PC-3 (cell line): ENCODE measurements at regions not wholly inside any gene's neighbourhood (a gene's known extent, or its start where the extent isn't known, plus 50 kb on each side); places are given as distances from the start of the nearest gene placed in this dataset.

Experiments
- ATAC-seq: fragments of 200-7000 bp; cut with Tn5 transposase; 2 replicates; pipeline ENCODE4 v1.9.1; 2020; ENCODE audit warnings: mild to moderate bottlenecking, moderate library complexity
- BruUV-seq: library from RNA; stranded (reverse); fragments of 400-500 nt; replicated peaks from 2 replicates; lab custom pipeline; 2021; lab: Mats Ljungman, UMichigan
- CTCF ChIA-PET: fragments of 300-600 bp; sonication (Branson Sonifier 250); formaldehyde crosslinking; loops from one replicate; lab custom pipeline; 2022; ENCODE audit warnings: antibody characterized with exemption; lab: Charles Lee
- POLR2A ChIA-PET: fragments of 300-600 bp; sonication (Branson Sonifier 250); formaldehyde crosslinking; loops from one replicate; lab custom pipeline; 2022; ENCODE audit warnings: antibody characterized with exemption; ENCODE audit not compliant: unreplicated experiment; lab: Charles Lee
- DNase-seq: peaks from one replicate; pipeline ENCODE4 v3.0.0-alpha.2; 2015
- H2AFZ ChIP-seq: fragments of 300-600 bp; sonication (generic); 2 replicates; pipeline ENCODE4 v1.6.0; 2016; ENCODE audit warnings: antibody characterized with exemption, low read length
- H3F3A ChIP-seq: fragments of 300-600 bp; sonication (generic); one replicate; pipeline ENCODE4 v1.6.0; 2017; ENCODE audit warnings: antibody characterized with exemption, low read length, control low read depth, mild to moderate bottlenecking; ENCODE audit not compliant: unreplicated experiment
- H3K27ac ChIP-seq: fragments of 300-600 bp; sonication (generic); 2 replicates; pipeline ENCODE4 v1.5.1; 2016; ENCODE audit warnings: mild to moderate bottlenecking, low read length
- H3K27me3 ChIP-seq: fragments of 300-600 bp; sonication (generic); 2 replicates; pipeline ENCODE4 v1.6.1; 2016; ENCODE audit warnings: low read length, mixed read lengths
- H3K36me3 ChIP-seq: fragments of 300-600 bp; sonication (generic); 2 replicates; pipeline ENCODE4 v1.6.1; 2016; ENCODE audit warnings: low read depth, mixed run types, low read length, mixed read lengths
- H3K4me1 ChIP-seq: fragments of 300-600 bp; sonication (generic); 2 replicates; pipeline ENCODE4 v1.5.1; 2016; ENCODE audit warnings: low read length; ENCODE audit not compliant: insufficient read depth
- H3K4me2 ChIP-seq: fragments of 300-600 bp; sonication (generic); 2 replicates; pipeline ENCODE4 v1.6.0; 2016; ENCODE audit warnings: low read length
- H3K4me3 ChIP-seq: fragments of 300-600 bp; sonication (generic); 2 replicates; pipeline ENCODE4 v1.5.1; 2016; ENCODE audit warnings: mild to moderate bottlenecking, low read length, mixed read lengths
- H3K79me2 ChIP-seq: fragments of 300-600 bp; sonication (generic); 2 replicates; pipeline ENCODE4 v1.6.1; 2017; ENCODE audit warnings: low read length, mixed read lengths
- H3K9ac ChIP-seq: fragments of 300-600 bp; sonication (generic); 2 replicates; pipeline ENCODE4 v1.6.0; 2016; ENCODE audit warnings: mild to moderate bottlenecking, low read length
- H3K9me2 ChIP-seq: fragments of 300-600 bp; sonication (generic); replicated peaks from 2 replicates; pipeline ENCODE4 v1.6.1; 2016; ENCODE audit warnings: mixed run types, low read length, mixed read lengths
- H3K9me3 ChIP-seq: fragments of 300-600 bp; sonication (generic); 2 replicates; pipeline ENCODE4 v1.6.1; 2016; ENCODE audit warnings: low read length, mixed read lengths
- H4K20me1 ChIP-seq: fragments of 300-600 bp; sonication (generic); 2 replicates; pipeline ENCODE4 v1.6.1; 2016; ENCODE audit warnings: low read length, mixed read lengths
- EZH2 ChIP-seq: fragments of 300-600 bp; sonication (generic); IDR thresholded peaks from one replicate; pipeline ENCODE4 v1.6.1; 2017; ENCODE audit warnings: antibody characterized with exemption, mild to moderate bottlenecking, low read length; ENCODE audit not compliant: unreplicated experiment
- EZH2phosphoT487 ChIP-seq: fragments of 300-600 bp; sonication (generic); IDR thresholded peaks from 2 replicates; pipeline ENCODE4 v1.6.1; 2018; ENCODE audit warnings: mild to moderate bottlenecking, antibody characterized with exemption, low read length, borderline replicate concordance
- intact Hi-C: fragments of 100-400 bp; cut with micrococcal nuclease; formaldehyde crosslinking; loops from 2 replicates; pipeline ENCODE4 v1.9.0; 2023
- TF ChIP-seq, protein P1 (sequence below): fragments of 300-600 bp; sonication (generic); conservative IDR thresholded peaks from 2 replicates; pipeline ENCODE4 v1.5.1; 2017; ENCODE audit warnings: antibody characterized with exemption, low read depth, mild to moderate bottlenecking, low read length

GRCh38 chr5:165290535-165290934 is 1785.1 kb downstream of the MAT2B start:
- CTCF ChIA-PET, result no interaction called here
- no peak overlapping the region for H3K27ac ChIP-seq

DNA sequence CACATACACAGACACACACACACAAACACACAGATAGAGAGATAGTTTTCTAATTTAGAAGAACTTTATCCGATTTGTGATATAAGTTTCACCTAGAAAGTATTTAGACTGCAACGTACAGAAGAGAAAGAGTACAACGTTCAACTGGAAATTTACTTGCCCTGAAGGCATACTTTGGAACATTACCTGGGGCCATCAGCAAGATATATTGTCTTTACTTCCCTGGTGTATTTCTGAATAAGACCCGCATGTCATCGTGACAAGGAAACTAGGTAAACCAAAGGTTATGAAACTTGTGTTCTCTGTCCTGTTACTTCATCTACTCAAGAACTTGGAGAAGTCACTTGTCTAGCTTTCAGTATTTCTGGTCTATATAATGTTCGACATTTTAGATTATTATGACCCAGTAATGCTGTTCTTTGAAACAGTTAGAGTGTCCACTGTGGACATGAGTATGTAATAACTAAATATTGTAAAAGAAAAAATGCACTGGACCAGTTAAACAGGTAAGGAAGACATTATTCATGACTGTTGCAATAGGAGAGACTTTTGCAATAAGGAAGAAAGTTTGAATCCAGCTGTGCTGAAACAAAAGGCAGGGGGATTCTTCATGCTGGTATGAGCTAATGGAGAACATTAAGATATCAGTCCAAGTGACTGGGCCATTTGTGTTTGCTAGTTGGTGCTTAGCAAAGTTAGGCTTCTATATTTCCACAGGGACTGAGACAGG is 1791.1 kb downstream of the MAT2B start:
- Histone ChIP-seq H3K27ac (no peak overlapping the region), H3K9me2 (no peaks in the 10 kb centered on the region), H3K9ac (no peak overlapping the region), H3F3A (no peaks in the 10 kb centered on the region), H3K79me2 (no peaks in the 10 kb centered on the region), H2AFZ (no peak overlapping the region), H3K36me3 (no peaks in the 10 kb centered on the region), H3K4me1 (no peaks in the 10 kb centered on the region), H3K9me3 (0 out of 2 replicates have a peak, but pooled peaks cover 4% of the 10 kb centered on the region), H3K4me2 (no peak overlapping the region), H3K4me3 (no peak overlapping the region), H3K27me3 (no peaks in the 10 kb centered on the region), H4K20me1 (no peaks in the 10 kb centered on the region)
- ChIA-PET POLR2A (no interaction called here), CTCF (no interaction called here)
- ATAC-seq (no peak), DNase-seq (no peak)
- TF ChIP-seq EZH2phosphoT487 (no peak), EZH2 (no peak)
- TF ChIP-seq, protein P1, sequence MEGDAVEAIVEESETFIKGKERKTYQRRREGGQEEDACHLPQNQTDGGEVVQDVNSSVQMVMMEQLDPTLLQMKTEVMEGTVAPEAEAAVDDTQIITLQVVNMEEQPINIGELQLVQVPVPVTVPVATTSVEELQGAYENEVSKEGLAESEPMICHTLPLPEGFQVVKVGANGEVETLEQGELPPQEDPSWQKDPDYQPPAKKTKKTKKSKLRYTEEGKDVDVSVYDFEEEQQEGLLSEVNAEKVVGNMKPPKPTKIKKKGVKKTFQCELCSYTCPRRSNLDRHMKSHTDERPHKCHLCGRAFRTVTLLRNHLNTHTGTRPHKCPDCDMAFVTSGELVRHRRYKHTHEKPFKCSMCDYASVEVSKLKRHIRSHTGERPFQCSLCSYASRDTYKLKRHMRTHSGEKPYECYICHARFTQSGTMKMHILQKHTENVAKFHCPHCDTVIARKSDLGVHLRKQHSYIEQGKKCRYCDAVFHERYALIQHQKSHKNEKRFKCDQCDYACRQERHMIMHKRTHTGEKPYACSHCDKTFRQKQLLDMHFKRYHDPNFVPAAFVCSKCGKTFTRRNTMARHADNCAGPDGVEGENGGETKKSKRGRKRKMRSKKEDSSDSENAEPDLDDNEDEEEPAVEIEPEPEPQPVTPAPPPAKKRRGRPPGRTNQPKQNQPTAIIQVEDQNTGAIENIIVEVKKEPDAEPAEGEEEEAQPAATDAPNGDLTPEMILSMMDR, result no peak
- intact Hi-C loops, result no loop called here
- no TSS peak for BruUV-seq

More at GRCh38 chr5:165290535-165290934, 1785.1 kb downstream of the MAT2B start:
- no peaks in the 10 kb centered on the region for H3K36me3 ChIP-seq
- H3K4me3 ChIP-seq, result no peak overlapping the region
- ATAC-seq, result no peak
- BruUV-seq, result no TSS peak
- POLR2A ChIA-PET, result no interaction called here
- TF ChIP-seq EZH2phosphoT487 (no peak), EZH2 (no peak)
- TF ChIP-seq, protein P1, result no peak
- H3K9me2 ChIP-seq, result no peaks in the 10 kb centered on the region
- DNase-seq, result no peak
- no peaks in the 10 kb centered on the region for H3K79me2 ChIP-seq
- intact Hi-C loops, result no loop called here
- 0 out of 2 replicates have a peak, but pooled peaks cover 8% of the 10 kb centered on the region for H3K9me3 ChIP-seq
- H4K20me1 ChIP-seq, result no peaks in the 10 kb centered on the region
- no peaks in the 10 kb centered on the region for H3K27me3 ChIP-seq
- H3F3A ChIP-seq, result no peaks in the 10 kb centered on the region
- no peak overlapping the region for H3K4me2 ChIP-seq
- H3K9ac ChIP-seq, result no peak overlapping the region
- H3K4me1 ChIP-seq, result no peaks in the 10 kb centered on the region
- H2AFZ ChIP-seq, result no peak overlapping the region

DNA sequence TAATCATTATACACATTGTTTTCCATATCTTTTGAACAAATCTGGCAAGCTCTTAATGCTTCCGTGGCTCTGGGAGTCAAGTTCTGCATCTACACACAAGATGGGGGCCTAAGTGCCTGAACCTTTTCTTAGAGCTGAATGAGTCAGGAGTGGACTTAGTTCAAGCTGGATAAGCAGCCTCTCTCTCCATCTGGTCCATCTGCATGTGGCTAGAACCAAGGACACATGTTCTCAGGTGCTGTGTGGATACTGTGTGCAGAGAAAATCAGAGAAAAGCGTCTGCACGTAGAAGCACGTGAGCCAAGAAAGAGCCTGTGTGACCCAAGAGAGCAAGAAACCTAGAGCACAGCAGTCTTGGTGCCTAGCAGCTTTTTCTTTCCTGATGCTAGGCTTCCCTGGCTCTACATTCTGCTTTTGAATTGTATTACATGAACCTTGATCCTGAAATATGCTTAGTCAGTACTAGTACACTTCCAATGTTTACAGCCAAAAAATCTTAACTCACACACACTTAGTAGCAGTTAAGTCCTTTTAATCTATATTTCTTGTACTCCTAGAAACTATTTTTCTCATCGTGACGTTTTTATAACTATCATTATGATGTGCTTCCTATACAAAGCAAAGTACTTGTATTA is 1798.9 kb downstream of the MAT2B start:
- Histone ChIP-seq H3K9me3 (0 out of 2 replicates have a peak, but pooled peaks cover 4% of the 10 kb centered on the region), H3K9ac (no peak overlapping the region), H3F3A (no peaks in the 10 kb centered on the region), H3K4me2 (no peak overlapping the region), H3K36me3 (no peaks in the 10 kb centered on the region), H3K27ac (no peak overlapping the region), H3K4me1 (no peaks in the 10 kb centered on the region), H2AFZ (no peak overlapping the region), H3K27me3 (no peaks in the 10 kb centered on the region), H3K79me2 (no peaks in the 10 kb centered on the region), H3K4me3 (no peak overlapping the region), H3K9me2 (no peaks in the 10 kb centered on the region), H4K20me1 (no peaks in the 10 kb centered on the region)
- no TSS peak for BruUV-seq
- CTCF ChIA-PET, result no interaction called here
- POLR2A ChIA-PET, result no interaction called here
- ATAC-seq (no peak), DNase-seq (no peak)
- intact Hi-C loops, result no loop called here
- TF ChIP-seq, protein P1, result no peak
- TF ChIP-seq EZH2, result no peak
- no peak for TF ChIP-seq EZH2phosphoT487
